HepG2 (cell line): ENCODE measurements at regions not wholly inside any gene's neighbourhood (a gene's known extent, or its start where the extent isn't known, plus 50 kb on each side); places are given as distances from the start of the nearest gene placed in this dataset.

Experiments used
- ATAC-seq: fragments of 200-7000 bp; cut with Tn5 transposase; 3 replicates; pipeline ENCODE4 v1.9.1; 2020; ENCODE audit warnings: mild to moderate bottlenecking, moderate library complexity
- BruUV-seq: library from RNA; stranded (reverse); fragments of 400-500 nt; replicated peaks from 2 replicates; lab custom pipeline; 2021; lab: Mats Ljungman, UMichigan
- CTCF ChIA-PET: fragments of 300-600 bp; formaldehyde crosslinking; extraction: SDS; loops from one replicate; lab custom pipeline; 2021; ENCODE audit warnings: low total read pairs, inconsistent platforms, low intra/inter-chr PET ratio; lab: Yijun Ruan, JAX
- POLR2A ChIA-PET: fragments of 350-600 bp; sonication (Branson Sonifier 250); formaldehyde crosslinking; loops from one replicate; lab custom pipeline; 2020; ENCODE audit warnings: antibody characterized with exemption, inconsistent platforms; lab: Yijun Ruan, JAX
- DNase-seq: peaks from one replicate; pipeline ENCODE4 v3.0.0-alpha.2; 2015; ENCODE audit warnings: low spot score
- FAIRE-seq: peaks from 3 replicates; lab custom pipeline; 2011; peaks lifted over from hg19 to GRCh38; lab: Jason Lieb, UNC
- H2AFZ ChIP-seq: one replicate; pipeline ENCODE4 v1.6.1; 2011; ENCODE audit warnings: low read length, inconsistent platforms
- H3K27ac ChIP-seq: fragments of 300-600 bp; 3 replicates; pipeline ENCODE4 v1.8.0; 2011; ENCODE audit warnings: mixed run types, mild to moderate bottlenecking, mixed read lengths, low read length, inconsistent platforms; ENCODE audit not compliant: insufficient read depth; ENCODE audit errors: extremely low read length
- H3K27me3 ChIP-seq, 2 experiments: fragments of 200-600 bp in 1 of 2; 2 replicates in 1 of 2; 3 replicates in 1 of 2; pipeline versions ENCODE4 v1.6.0 to v1.8.0; 2011; ENCODE audit warnings: low read length in 2 of 2, mild to moderate bottlenecking in 2 of 2, moderate library complexity in 2 of 2, inconsistent platforms in 1 of 2; ENCODE audit not compliant: insufficient read depth in 2 of 2, control insufficient read depth in 1 of 2
- H3K36me3 ChIP-seq, 2 experiments: fragments of 200-600 bp in 1 of 2; replicated peaks in 1 of 2; 2 replicates in 1 of 2; 3 replicates in 1 of 2; pipeline versions ENCODE4 v1.5.1 to v1.8.0; 2011; ENCODE audit warnings: low read length in 2 of 2, inconsistent platforms in 1 of 2; ENCODE audit not compliant: insufficient read depth in 2 of 2, control insufficient read depth in 1 of 2
- H3K4me1 ChIP-seq: 2 replicates; pipeline ENCODE4 v1.5.1; 2012; ENCODE audit warnings: low read length, inconsistent platforms; ENCODE audit not compliant: insufficient read depth
- H3K4me2 ChIP-seq: 2 replicates; pipeline ENCODE4 v1.6.0; 2011; ENCODE audit warnings: low read depth, low read length, inconsistent platforms
- H3K4me3 ChIP-seq, 3 experiments: fragments of 200-600 bp in 1 of 3; sonication (generic), shearing (Covaris generic) in 1 of 3; replicated peaks in 1 of 3; 2 replicates each; pipeline ENCODE4 v1.5.1; 2011 to 2016; ENCODE audit warnings: low read length in 3 of 3, inconsistent platforms in 2 of 3, low read depth in 2 of 3, mild to moderate bottlenecking in 2 of 3, control low read depth in 1 of 3, mixed read lengths in 1 of 3; ENCODE audit not compliant: insufficient read depth in 1 of 3
- H3K79me2 ChIP-seq: one replicate; pipeline ENCODE4 v1.6.1; 2011; ENCODE audit warnings: low read length, inconsistent platforms; ENCODE audit not compliant: insufficient read depth
- H3K9ac ChIP-seq: 2 replicates; pipeline ENCODE4 v1.6.0; 2011; ENCODE audit warnings: mild to moderate bottlenecking, low read depth, low read length, inconsistent platforms; ENCODE audit not compliant: insufficient read depth
- H3K9me3 ChIP-seq: 2 replicates; pipeline ENCODE4 v1.5.1; 2012; ENCODE audit warnings: mild to moderate bottlenecking, low read length
- H4K20me1 ChIP-seq: 2 replicates; pipeline ENCODE4 v1.6.0; 2011; ENCODE audit warnings: inconsistent platforms, mild to moderate bottlenecking, low read length, moderate library complexity; ENCODE audit not compliant: insufficient read depth
- BRD4 ChIP-seq: sonication (generic); formaldehyde crosslinking; IDR thresholded peaks from 2 replicates; pipeline ENCODE4 v1.4.0; 2020; ENCODE audit warnings: missing genetic modification reagents
- CREB1 ChIP-seq, 2 experiments: fragments of 450-650 bp in 1 of 2; IDR thresholded peaks; 2 replicates each; pipeline ENCODE4 v1.6.1; 2016 to 2017; ENCODE audit warnings: control low read depth in 1 of 2, mild to moderate bottlenecking in 1 of 2, missing compliant biosample characterization in 1 of 2, missing genetic modification characterization in 1 of 2
- HHEX ChIP-seq: IDR thresholded peaks from 2 replicates; pipeline ENCODE4 v1.6.1; 2016; ENCODE audit warnings: control low read depth
- HOXA7 ChIP-seq: sonication (generic); formaldehyde crosslinking; IDR thresholded peaks from 2 replicates; pipeline ENCODE4 v1.8.1; 2022; ENCODE audit warnings: mild to moderate bottlenecking, missing genetic modification reagents, moderate library complexity
- KLF16 ChIP-seq, 2 experiments: sonication (generic) in 1 of 2; formaldehyde crosslinking in 1 of 2; IDR thresholded peaks; 2 replicates each; pipeline versions ENCODE4 v1.6.1 to v1.8.0; 2016 to 2023; ENCODE audit warnings: missing genetic modification reagents in 2 of 2, missing compliant biosample characterization in 1 of 2
- MED1 ChIP-seq: sonication (generic); formaldehyde crosslinking; IDR thresholded peaks from 2 replicates; pipeline ENCODE4 v1.4.0; 2020; ENCODE audit warnings: missing genetic modification reagents
- MXI1 ChIP-seq: IDR thresholded peaks from 3 replicates; pipeline ENCODE4 v1.6.1; 2012; ENCODE audit warnings: low read depth, low read length, inconsistent platforms, borderline replicate concordance
- NFYB ChIP-seq: sonication (generic); formaldehyde crosslinking; IDR thresholded peaks from 2 replicates; pipeline ENCODE4 v1.4.0; 2020; ENCODE audit warnings: missing genetic modification reagents
- RARG ChIP-seq: sonication (generic); formaldehyde crosslinking; IDR thresholded peaks from 2 replicates; pipeline ENCODE4 v1.4.0; 2020; ENCODE audit warnings: low read depth, mild to moderate bottlenecking, missing genetic modification reagents
- RFX1 ChIP-seq: fragments of 450-650 bp; IDR thresholded peaks from 2 replicates; pipeline ENCODE4 v1.6.1; 2017
- SP2 ChIP-seq: sonication (generic); formaldehyde crosslinking; IDR thresholded peaks from 2 replicates; pipeline ENCODE4 v1.5.1; 2020; ENCODE audit warnings: mild to moderate bottlenecking, missing genetic modification reagents
- ZNF225 ChIP-seq: sonication (generic); formaldehyde crosslinking; IDR thresholded peaks from 2 replicates; pipeline ENCODE4 v1.4.0; 2020; ENCODE audit warnings: mild to moderate bottlenecking, missing genetic modification reagents
- ZNF274 ChIP-seq: sonication (generic); formaldehyde crosslinking; IDR thresholded peaks from 2 replicates; pipeline ENCODE4 v1.5.1; 2020; ENCODE audit warnings: mild to moderate bottlenecking, missing genetic modification reagents
- ZNF572 ChIP-seq: sonication (generic); formaldehyde crosslinking; IDR thresholded peaks from 2 replicates; pipeline ENCODE4 v1.5.1; 2020; ENCODE audit warnings: mild to moderate bottlenecking, missing genetic modification reagents
- ZNF577 ChIP-seq: sonication (generic); formaldehyde crosslinking; IDR thresholded peaks from 2 replicates; pipeline ENCODE4 v1.4.0; 2020; ENCODE audit warnings: mild to moderate bottlenecking, low read depth, missing genetic modification reagents, borderline replicate concordance
- ZNF614 ChIP-seq: IDR thresholded peaks from 2 replicates; pipeline ENCODE4 v1.6.1; 2018; ENCODE audit warnings: missing biosample characterization, missing genetic modification reagents, inconsistent platforms, borderline replicate concordance
- WGBS: methylation state at CpG from one replicate; pipeline ENCODE4 v1.1.6; 2017; ENCODE audit warnings: low lambda C conversion rate; 5-methylcytosine and 5-hydroxymethylcytosine counted together
- in situ Hi-C: cut with HindIII; loops from 2 replicates; pipeline ENCODE4 v1.10.0; 2017; ENCODE audit warnings: low pct_unique_long_range_greater_than_20kb; ENCODE audit not compliant: extremely low pct_ligation_motif_present
- intact Hi-C: fragments of 100-400 bp; cut with micrococcal nuclease; formaldehyde crosslinking; loops from one replicate; pipeline ENCODE4 v1.10.0; 2022; ENCODE audit not compliant: unreplicated experiment
- TF ChIP-seq, protein P1 (sequence below): IDR thresholded peaks from 2 replicates; pipeline ENCODE4 v1.6.1; 2016; ENCODE audit warnings: low read depth, missing genetic modification reagents, missing compliant biosample characterization
- TF ChIP-seq, protein P2 (sequence below): sonication (generic); formaldehyde crosslinking; IDR thresholded peaks from 2 replicates; pipeline ENCODE4 v1.4.0; 2020; ENCODE audit warnings: missing genetic modification reagents

DNA sequence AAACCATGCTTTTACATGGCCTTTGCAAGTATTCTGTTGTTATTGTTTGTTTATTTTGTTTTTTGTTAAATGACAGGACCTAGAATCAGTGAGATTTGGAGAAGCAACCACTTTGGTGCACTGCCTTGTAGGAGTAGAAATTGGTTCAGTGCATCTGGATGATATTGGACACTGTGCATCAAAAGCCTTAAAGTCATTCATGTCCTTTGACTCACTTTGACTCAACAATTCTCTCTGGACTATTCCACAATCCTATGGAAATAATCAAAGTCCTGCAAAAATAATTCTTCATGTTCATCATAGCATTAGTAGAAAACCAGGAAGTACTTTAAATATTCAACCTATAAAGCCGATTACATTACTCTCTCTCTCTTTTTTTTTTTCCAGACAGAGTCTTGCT, 224.8 kb downstream of the ABHD5 start (continued):
- no peak for TF ChIP-seq HHEX
- no peak for TF ChIP-seq RFX1
- TF ChIP-seq NFYB (CRISPR knock-in tag) = no peak
- no peak for TF ChIP-seq RARG (CRISPR knock-in tag)
- TF ChIP-seq SP2 (CRISPR knock-in tag) = no peak

DNA sequence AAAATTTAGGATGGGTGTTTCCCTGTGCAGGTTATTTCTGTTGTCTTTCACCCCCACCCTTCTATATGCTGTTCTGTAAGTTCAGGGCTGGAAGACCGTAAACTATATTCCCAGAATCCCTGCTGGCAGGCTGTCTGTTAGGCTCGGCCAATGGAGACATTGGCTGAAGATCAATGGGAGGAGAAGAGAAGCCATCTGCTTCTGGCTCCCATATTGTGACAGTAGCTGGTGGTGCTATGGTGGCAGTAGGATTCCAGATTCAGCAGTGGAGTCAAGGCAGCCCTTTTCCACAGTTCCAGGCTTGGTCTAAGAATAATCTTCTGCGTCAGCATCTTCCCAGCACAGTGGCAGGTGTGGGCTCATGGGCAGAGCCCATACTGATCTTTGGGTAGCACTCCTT, 226.6 kb downstream of the ABHD5 start:
- Histone ChIP-seq H3K4me3 (no peak overlapping the region), H3K27me3 (peaks cover 0 to 16% of the 10 kb centered on the region in 2 experiments; a peak in 1 of 5 replicates), H3K36me3 (no peaks in the 10 kb centered on the region), H3K9ac (no peak overlapping the region), H4K20me1 (no peaks in the 10 kb centered on the region), H2AFZ (no peak overlapping the region), H3K9me3 (no peaks in the 10 kb centered on the region), H3K79me2 (no peaks in the 10 kb centered on the region), H3K27ac (no peak overlapping the region), H3K4me2 (no peak overlapping the region), H3K4me1 (no peaks in the 10 kb centered on the region)
- ATAC-seq (no peak), DNase-seq (no peak), FAIRE-seq (no peak)
- WGBS = 5% methylated on average over 3 of the region's 3 CpGs
- in situ Hi-C loops = no loop called here
- CTCF ChIA-PET = no interaction called here
- no TSS peak for BruUV-seq
- intact Hi-C loops = no loop called here
- POLR2A ChIA-PET = no interaction called here
- TF ChIP-seq BRD4 (CRISPR knock-in tag) = no peak
- TF ChIP-seq, protein P1, sequence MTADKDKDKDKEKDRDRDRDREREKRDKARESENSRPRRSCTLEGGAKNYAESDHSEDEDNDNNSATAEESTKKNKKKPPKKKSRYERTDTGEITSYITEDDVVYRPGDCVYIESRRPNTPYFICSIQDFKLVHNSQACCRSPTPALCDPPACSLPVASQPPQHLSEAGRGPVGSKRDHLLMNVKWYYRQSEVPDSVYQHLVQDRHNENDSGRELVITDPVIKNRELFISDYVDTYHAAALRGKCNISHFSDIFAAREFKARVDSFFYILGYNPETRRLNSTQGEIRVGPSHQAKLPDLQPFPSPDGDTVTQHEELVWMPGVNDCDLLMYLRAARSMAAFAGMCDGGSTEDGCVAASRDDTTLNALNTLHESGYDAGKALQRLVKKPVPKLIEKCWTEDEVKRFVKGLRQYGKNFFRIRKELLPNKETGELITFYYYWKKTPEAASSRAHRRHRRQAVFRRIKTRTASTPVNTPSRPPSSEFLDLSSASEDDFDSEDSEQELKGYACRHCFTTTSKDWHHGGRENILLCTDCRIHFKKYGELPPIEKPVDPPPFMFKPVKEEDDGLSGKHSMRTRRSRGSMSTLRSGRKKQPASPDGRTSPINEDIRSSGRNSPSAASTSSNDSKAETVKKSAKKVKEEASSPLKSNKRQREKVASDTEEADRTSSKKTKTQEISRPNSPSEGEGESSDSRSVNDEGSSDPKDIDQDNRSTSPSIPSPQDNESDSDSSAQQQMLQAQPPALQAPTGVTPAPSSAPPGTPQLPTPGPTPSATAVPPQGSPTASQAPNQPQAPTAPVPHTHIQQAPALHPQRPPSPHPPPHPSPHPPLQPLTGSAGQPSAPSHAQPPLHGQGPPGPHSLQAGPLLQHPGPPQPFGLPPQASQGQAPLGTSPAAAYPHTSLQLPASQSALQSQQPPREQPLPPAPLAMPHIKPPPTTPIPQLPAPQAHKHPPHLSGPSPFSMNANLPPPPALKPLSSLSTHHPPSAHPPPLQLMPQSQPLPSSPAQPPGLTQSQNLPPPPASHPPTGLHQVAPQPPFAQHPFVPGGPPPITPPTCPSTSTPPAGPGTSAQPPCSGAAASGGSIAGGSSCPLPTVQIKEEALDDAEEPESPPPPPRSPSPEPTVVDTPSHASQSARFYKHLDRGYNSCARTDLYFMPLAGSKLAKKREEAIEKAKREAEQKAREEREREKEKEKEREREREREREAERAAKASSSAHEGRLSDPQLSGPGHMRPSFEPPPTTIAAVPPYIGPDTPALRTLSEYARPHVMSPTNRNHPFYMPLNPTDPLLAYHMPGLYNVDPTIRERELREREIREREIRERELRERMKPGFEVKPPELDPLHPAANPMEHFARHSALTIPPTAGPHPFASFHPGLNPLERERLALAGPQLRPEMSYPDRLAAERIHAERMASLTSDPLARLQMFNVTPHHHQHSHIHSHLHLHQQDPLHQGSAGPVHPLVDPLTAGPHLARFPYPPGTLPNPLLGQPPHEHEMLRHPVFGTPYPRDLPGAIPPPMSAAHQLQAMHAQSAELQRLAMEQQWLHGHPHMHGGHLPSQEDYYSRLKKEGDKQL (CRISPR knock-in tag) = no peak
- TF ChIP-seq HOXA7 (CRISPR knock-in tag) = no peak
- no peak for TF ChIP-seq ZNF614 (CRISPR knock-in tag)
- no peak for TF ChIP-seq KLF16 (CRISPR knock-in tag; IDR thresholded peaks at IDR 0.05)
- TF ChIP-seq MXI1 = no peak
- no peak for TF ChIP-seq ZNF577 (CRISPR knock-in tag)
- TF ChIP-seq, protein P2, sequence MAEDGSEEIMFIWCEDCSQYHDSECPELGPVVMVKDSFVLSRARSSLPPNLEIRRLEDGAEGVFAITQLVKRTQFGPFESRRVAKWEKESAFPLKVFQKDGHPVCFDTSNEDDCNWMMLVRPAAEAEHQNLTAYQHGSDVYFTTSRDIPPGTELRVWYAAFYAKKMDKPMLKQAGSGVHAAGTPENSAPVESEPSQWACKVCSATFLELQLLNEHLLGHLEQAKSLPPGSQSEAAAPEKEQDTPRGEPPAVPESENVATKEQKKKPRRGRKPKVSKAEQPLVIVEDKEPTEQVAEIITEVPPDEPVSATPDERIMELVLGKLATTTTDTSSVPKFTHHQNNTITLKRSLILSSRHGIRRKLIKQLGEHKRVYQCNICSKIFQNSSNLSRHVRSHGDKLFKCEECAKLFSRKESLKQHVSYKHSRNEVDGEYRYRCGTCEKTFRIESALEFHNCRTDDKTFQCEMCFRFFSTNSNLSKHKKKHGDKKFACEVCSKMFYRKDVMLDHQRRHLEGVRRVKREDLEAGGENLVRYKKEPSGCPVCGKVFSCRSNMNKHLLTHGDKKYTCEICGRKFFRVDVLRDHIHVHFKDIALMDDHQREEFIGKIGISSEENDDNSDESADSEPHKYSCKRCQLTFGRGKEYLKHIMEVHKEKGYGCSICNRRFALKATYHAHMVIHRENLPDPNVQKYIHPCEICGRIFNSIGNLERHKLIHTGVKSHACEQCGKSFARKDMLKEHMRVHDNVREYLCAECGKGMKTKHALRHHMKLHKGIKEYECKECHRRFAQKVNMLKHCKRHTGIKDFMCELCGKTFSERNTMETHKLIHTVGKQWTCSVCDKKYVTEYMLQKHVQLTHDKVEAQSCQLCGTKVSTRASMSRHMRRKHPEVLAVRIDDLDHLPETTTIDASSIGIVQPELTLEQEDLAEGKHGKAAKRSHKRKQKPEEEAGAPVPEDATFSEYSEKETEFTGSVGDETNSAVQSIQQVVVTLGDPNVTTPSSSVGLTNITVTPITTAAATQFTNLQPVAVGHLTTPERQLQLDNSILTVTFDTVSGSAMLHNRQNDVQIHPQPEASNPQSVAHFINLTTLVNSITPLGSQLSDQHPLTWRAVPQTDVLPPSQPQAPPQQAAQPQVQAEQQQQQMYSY = no peak
- TF ChIP-seq MED1 (CRISPR knock-in tag) = no peak
- TF ChIP-seq ZNF572 (CRISPR knock-in tag) = no peak
- TF ChIP-seq ZNF225 = no peak
- no peak for TF ChIP-seq CREB1 (IDR thresholded peaks at IDR 0.05)
- TF ChIP-seq CREB1 (CRISPR knock-in tag; IDR thresholded peaks at IDR 0.05) = no peak
- TF ChIP-seq ZNF274 (CRISPR knock-in tag) = no peak
